Keratinocyte (primary cell): ENCODE measurements at regions not wholly inside any gene's neighbourhood (a gene's known extent, or its start where the extent isn't known, plus 50 kb on each side); places are given as distances from the start of the nearest gene placed in this dataset.

Source experiments
- DNase-seq: peaks from one replicate; pipeline ENCODE4 v3.0.0-alpha.2; 2011; ENCODE audit warnings: low read depth, missing footprints, low spot score
- FAIRE-seq: peaks from 2 replicates; lab custom pipeline; 2011; peaks lifted over from hg19 to GRCh38; lab: Jason Lieb, UNC
- H2AFZ ChIP-seq: 2 replicates; pipeline ENCODE4 v1.6.0; 2012; ENCODE audit warnings: low read length, control low read depth, inconsistent platforms; ENCODE audit not compliant: control insufficient read depth
- H3K27ac ChIP-seq: 2 replicates; pipeline ENCODE4 v1.5.1; 2011; ENCODE audit warnings: low read length; ENCODE audit not compliant: control insufficient read depth, insufficient read depth
- H3K27me3 ChIP-seq: 3 replicates; pipeline ENCODE4 v1.6.0; 2011; ENCODE audit warnings: low read length; ENCODE audit not compliant: control insufficient read depth, insufficient read depth; ENCODE audit errors: extremely low read depth
- H3K36me3 ChIP-seq, 2 experiments: 2 replicates in 1 of 2; 3 replicates in 1 of 2; pipeline ENCODE4 v1.5.1; 2011; ENCODE audit warnings: low read length in 2 of 2, mild to moderate bottlenecking in 1 of 2; ENCODE audit not compliant: control insufficient read depth in 2 of 2, insufficient read depth in 2 of 2; ENCODE audit errors: extremely low read depth in 1 of 2
- H3K4me1 ChIP-seq: 3 replicates; pipeline ENCODE4 v1.5.1; 2011; ENCODE audit warnings: low read length; ENCODE audit not compliant: control insufficient read depth, insufficient read depth; ENCODE audit errors: extremely low read depth
- H3K4me2 ChIP-seq: 3 replicates; pipeline ENCODE4 v1.6.0; 2011; ENCODE audit warnings: low read depth, low read length; ENCODE audit not compliant: control insufficient read depth, insufficient read depth; ENCODE audit errors: extremely low read depth
- H3K4me3 ChIP-seq, 3 experiments: fragments of 200-600 bp in 1 of 3; sonication (generic) in 1 of 3; 2 replicates in 2 of 3; 3 replicates in 1 of 3; pipeline ENCODE4 v1.5.1; 2011 to 2016; ENCODE audit warnings: low read length in 3 of 3, mild to moderate bottlenecking in 3 of 3, control low read depth in 2 of 3, inconsistent platforms in 1 of 3, low read depth in 1 of 3, mixed read lengths in 1 of 3, mixed run types in 1 of 3, moderate library complexity in 1 of 3; ENCODE audit not compliant: control insufficient read depth in 2 of 3, insufficient read depth in 2 of 3; ENCODE audit errors: extremely low read depth in 1 of 3
- H3K79me2 ChIP-seq: 2 replicates; pipeline ENCODE4 v1.6.0; 2012; ENCODE audit warnings: low read length; ENCODE audit not compliant: control insufficient read depth, insufficient read depth
- H3K9ac ChIP-seq: 3 replicates; pipeline ENCODE4 v1.6.0; 2011; ENCODE audit warnings: low read length; ENCODE audit not compliant: control insufficient read depth, insufficient read depth; ENCODE audit errors: extremely low read depth
- H3K9me1 ChIP-seq: 3 replicates; pipeline ENCODE4 v1.6.0; 2011; ENCODE audit warnings: low read length; ENCODE audit not compliant: control insufficient read depth, insufficient read depth; ENCODE audit errors: extremely low read depth
- H3K9me3 ChIP-seq: 2 replicates; pipeline ENCODE4 v1.5.1; 2012; ENCODE audit warnings: low read depth, low read length; ENCODE audit not compliant: control insufficient read depth
- H4K20me1 ChIP-seq: 3 replicates; pipeline ENCODE4 v1.6.0; 2011; ENCODE audit warnings: low read length; ENCODE audit not compliant: control insufficient read depth, insufficient read depth; ENCODE audit errors: extremely low read depth
- EZH2 ChIP-seq: IDR thresholded peaks from one replicate; pipeline ENCODE4 v1.6.1; 2012; ENCODE audit warnings: inconsistent platforms, mild to moderate bottlenecking, low read length, moderate library complexity
- dilution Hi-C: fragments of 300-500 bp; cut with MboI; formaldehyde crosslinking; loops from one replicate; pipeline ENCODE4 v1.7.0; 2020; ENCODE audit warnings: low sequenced_read_pairs; ENCODE audit not compliant: extremely low pct_ligation_motif_present
- TF ChIP-seq, protein P1 (sequence below), 3 experiments: IDR thresholded peaks in 1 of 3; conservative IDR thresholded peaks in 1 of 3; optimal IDR thresholded peaks in 1 of 3; 2 replicates in 2 of 3; 3 replicates in 1 of 3; pipeline versions ENCODE3 to v1.5.1; 2011; ENCODE audit warnings: low read length in 3 of 3, mild to moderate bottlenecking in 3 of 3, moderate library complexity in 2 of 3, control low read depth in 1 of 3, inconsistent platforms in 1 of 3; ENCODE audit not compliant: insufficient read depth in 2 of 3; ENCODE audit errors: extremely low read depth in 1 of 3

DNA sequence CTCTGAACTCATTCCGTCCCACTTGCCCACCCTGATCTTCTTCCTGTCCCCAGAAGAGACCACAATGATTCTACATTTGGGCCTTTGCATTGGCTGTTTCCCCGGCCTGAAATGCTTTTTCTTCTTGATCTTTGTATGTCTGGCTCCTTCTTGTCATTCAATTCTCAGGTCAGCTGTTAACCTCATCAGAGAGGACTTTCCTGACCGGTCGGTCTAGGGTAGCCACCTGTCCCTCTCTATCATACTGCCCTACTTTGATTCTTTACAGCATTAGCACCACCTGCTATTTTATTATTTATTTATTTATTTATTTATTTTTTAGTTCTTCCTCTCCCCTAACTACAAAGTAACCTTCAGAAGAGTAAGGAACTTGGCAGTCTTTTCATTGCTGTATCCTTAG is 84.3 kb downstream of the DYRK2 start:
- no peak overlapping the region for H3K9ac ChIP-seq
- no peaks in the 10 kb centered on the region for H3K27me3 ChIP-seq
- H3K36me3 ChIP-seq: no peaks in the 10 kb centered on the region
- H3K9me1 ChIP-seq: no peaks in the 10 kb centered on the region
- H3K4me1 ChIP-seq: no peaks in the 10 kb centered on the region
- H3K4me2 ChIP-seq: no peak overlapping the region
- DNase-seq (no peak), FAIRE-seq (no peak)
- H3K27ac ChIP-seq: no peak overlapping the region
- H3K4me3 ChIP-seq: no peak overlapping the region
- H3K79me2 ChIP-seq: no peaks in the 10 kb centered on the region
- H2AFZ ChIP-seq: no peak overlapping the region
- TF ChIP-seq, protein P1, sequence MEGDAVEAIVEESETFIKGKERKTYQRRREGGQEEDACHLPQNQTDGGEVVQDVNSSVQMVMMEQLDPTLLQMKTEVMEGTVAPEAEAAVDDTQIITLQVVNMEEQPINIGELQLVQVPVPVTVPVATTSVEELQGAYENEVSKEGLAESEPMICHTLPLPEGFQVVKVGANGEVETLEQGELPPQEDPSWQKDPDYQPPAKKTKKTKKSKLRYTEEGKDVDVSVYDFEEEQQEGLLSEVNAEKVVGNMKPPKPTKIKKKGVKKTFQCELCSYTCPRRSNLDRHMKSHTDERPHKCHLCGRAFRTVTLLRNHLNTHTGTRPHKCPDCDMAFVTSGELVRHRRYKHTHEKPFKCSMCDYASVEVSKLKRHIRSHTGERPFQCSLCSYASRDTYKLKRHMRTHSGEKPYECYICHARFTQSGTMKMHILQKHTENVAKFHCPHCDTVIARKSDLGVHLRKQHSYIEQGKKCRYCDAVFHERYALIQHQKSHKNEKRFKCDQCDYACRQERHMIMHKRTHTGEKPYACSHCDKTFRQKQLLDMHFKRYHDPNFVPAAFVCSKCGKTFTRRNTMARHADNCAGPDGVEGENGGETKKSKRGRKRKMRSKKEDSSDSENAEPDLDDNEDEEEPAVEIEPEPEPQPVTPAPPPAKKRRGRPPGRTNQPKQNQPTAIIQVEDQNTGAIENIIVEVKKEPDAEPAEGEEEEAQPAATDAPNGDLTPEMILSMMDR (optimal IDR thresholded peaks at IDR 0.05 in 1 of 3, IDR thresholded peaks at IDR 0.05 in 1 of 3, conservative IDR thresholded peaks at IDR 0.05 in 1 of 3; ENCODE audit: extremely low read depth in 1 of 3, insufficient read depth in 2 of 3, low read length in 3 of 3): no peak
- TF ChIP-seq EZH2: no peak
- dilution Hi-C loops: no loop called here
- no peaks in the 10 kb centered on the region for H4K20me1 ChIP-seq
- no peaks in the 10 kb centered on the region for H3K9me3 ChIP-seq

DNA sequence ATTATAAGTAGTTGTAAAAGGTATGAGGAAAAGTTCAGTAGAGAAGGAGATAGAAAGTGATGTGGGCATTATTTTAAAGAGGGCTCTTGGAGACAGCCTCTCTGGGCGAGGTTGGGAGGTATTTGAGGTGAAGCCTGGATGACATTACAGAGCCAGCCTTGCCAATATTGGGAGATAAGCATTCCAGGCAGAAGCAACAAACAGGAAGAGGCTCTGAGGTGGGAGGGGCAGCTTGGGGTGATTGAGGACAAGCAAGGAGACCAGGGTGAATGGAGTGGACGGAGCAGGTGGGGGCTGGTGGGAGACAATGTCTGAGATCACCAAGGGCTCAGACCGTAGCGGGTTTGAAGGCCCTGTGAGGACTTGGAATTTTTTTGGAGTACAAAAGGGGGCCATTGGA is 87.3 kb downstream of the DYRK2 start:
- dilution Hi-C loops: no loop called here
- no peaks in the 10 kb centered on the region for H3K4me1 ChIP-seq
- H2AFZ ChIP-seq: no peak overlapping the region
- no peak for TF ChIP-seq EZH2
- TF ChIP-seq, protein P1 (optimal IDR thresholded peaks at IDR 0.05 in 1 of 3, IDR thresholded peaks at IDR 0.05 in 1 of 3, conservative IDR thresholded peaks at IDR 0.05 in 1 of 3; ENCODE audit: extremely low read depth in 1 of 3, insufficient read depth in 2 of 3, low read length in 3 of 3): no peak
- no peak overlapping the region for H3K9ac ChIP-seq
- H3K9me1 ChIP-seq: no peaks in the 10 kb centered on the region
- H3K27ac ChIP-seq: no peak overlapping the region
- DNase-seq (no peak), FAIRE-seq (no peak)
- no peaks in the 10 kb centered on the region for H3K36me3 ChIP-seq
- no peaks in the 10 kb centered on the region for H3K79me2 ChIP-seq
- no peaks in the 10 kb centered on the region for H3K27me3 ChIP-seq
- H3K9me3 ChIP-seq: no peaks in the 10 kb centered on the region
- H4K20me1 ChIP-seq: no peaks in the 10 kb centered on the region
- H3K4me3 ChIP-seq: no peak overlapping the region
- no peak overlapping the region for H3K4me2 ChIP-seq
